ENCODE measurements at regions not wholly inside any gene's neighbourhood (a gene's known extent, or its start where the extent isn't known, plus 50 kb on each side); places are given as distances from the start of the nearest gene placed in this dataset.
"Not testable (repeated sequence)": the region's sequence is repeated elsewhere in the genome, so short reads cannot be mapped to it uniquely, and the experiment has no call there.

DNA sequence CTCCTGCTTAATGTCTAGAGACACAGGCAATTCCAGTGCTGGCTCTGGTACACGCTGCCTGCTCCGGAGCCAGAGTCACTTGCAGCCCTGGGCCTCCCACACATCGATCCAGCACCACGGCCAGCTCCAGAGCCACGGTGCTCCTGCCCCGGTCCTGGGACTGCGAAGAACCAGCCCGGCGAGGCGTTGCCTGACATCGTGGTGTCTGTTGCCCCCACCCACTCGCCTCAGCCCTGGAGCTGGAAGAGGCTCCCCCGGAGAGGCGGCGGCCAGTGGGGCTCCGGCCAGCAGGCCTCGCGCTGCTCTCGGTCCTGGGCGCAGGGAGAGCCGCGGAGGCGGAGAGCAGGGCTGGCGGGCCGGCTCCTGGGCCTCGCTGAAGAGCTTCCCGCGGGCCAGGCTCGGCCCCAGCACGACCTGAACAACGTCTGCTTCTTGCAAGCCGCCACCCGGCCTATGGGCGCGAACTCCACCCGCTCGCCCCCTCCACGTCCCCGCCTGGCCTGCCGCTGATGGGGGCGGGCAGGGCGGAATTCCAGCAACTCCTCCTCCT is 364.8 kb downstream of the CEP170 start:
- no peak for TF ChIP-seq POLR2A (IDR thresholded peaks at IDR 0.05)
- TF ChIP-seq, protein P1, sequence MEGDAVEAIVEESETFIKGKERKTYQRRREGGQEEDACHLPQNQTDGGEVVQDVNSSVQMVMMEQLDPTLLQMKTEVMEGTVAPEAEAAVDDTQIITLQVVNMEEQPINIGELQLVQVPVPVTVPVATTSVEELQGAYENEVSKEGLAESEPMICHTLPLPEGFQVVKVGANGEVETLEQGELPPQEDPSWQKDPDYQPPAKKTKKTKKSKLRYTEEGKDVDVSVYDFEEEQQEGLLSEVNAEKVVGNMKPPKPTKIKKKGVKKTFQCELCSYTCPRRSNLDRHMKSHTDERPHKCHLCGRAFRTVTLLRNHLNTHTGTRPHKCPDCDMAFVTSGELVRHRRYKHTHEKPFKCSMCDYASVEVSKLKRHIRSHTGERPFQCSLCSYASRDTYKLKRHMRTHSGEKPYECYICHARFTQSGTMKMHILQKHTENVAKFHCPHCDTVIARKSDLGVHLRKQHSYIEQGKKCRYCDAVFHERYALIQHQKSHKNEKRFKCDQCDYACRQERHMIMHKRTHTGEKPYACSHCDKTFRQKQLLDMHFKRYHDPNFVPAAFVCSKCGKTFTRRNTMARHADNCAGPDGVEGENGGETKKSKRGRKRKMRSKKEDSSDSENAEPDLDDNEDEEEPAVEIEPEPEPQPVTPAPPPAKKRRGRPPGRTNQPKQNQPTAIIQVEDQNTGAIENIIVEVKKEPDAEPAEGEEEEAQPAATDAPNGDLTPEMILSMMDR (IDR thresholded peaks at IDR 0.05) = no peak
- no peak for DNase-seq (ENCODE audit: low spot score in 2 of 2)
- intact Hi-C loops (cut with DNase I; ENCODE audit: low total_unique reads) = no loop called here
- 6 to 13% methylated on average over 4 to 16 of the region's 42 CpGs for WGBS, 2 donors
- no peak overlapping the region for H3K4me3 ChIP-seq (ENCODE audit: low read depth, poor library complexity, severe bottlenecking)

DNA sequence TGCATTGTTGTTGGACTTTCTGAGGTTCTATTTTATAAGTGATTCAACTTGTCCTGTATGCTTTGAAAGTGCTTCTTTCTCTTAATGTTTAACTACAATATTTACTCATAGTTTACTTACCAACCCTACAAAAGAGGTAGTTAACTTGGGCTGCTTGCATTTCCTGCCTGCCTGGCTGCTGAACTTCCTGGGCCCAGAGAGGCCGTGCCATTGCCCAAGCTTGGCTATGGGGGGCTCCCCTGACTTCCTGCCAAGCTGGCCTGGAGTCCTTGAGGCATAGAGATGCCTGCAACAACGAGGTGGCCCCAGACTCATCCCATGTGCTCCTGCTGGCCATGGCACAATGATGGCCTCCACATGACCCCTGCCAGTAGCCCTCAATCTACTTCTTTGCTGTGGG is 361.6 kb upstream of the PLD5 start:
- 24 to 31% methylated on average over 2 of the region's 2 CpGs for whole genome bisulfite sequencing, 2 donors
- intact Hi-C loops (cut with DNase I; ENCODE audit: low total_unique reads) = no loop called here
- DNase-seq (ENCODE audit: low spot score in 2 of 2) = no peak
- H3K4me3 ChIP-seq (ENCODE audit: low read depth, poor library complexity, severe bottlenecking) = no peak overlapping the region
- TF ChIP-seq, protein P1 (IDR thresholded peaks at IDR 0.05) = no peak
- no peak for TF ChIP-seq POLR2A (IDR thresholded peaks at IDR 0.05)

DNA sequence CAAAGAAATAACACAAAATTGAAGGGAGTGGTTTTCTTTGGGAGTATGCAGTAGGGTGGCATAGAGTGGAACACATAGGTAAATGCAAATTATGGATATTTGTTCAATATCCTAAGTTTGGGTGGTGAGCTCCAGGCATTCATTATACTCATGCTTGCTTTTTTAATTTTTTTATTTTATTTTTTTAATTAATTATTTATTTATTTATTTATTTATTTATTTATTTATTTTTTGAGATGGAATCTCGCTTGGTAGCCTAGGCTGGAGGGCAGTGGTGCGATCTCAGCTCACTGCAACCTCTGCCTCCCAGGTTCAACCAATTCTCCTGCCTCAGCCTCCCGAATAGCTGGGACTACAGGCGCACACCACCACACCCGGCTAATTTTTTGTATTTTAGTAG is 355.5 kb upstream of the PLD5 start:
- 55 to 74% methylated on average over 5 of the region's 5 CpGs for WGBS, 2 donors

DNA sequence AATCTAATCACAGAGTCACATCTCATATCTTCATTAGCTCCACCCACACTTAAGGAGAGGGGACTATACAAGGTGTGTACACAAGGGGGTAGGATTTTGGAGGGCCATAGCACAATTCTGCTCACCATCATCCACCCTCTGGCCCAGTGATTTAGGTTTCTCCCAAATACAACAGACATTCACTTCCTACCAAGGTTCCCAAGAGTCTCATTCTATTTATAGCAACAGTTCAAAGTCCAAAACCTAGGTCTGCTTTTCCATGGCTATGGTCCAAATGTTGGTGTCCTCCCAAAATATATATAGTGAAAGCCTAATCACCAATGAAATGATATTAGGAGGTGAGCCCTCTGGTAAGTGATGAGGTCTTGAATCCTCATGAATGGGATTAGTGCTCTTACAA is 353.2 kb upstream of the PLD5 start:
- DNase-seq (ENCODE audit: low spot score in 2 of 2) = no peak
- no peak for TF ChIP-seq POLR2A (IDR thresholded peaks at IDR 0.05)
- TF ChIP-seq, protein P1 (IDR thresholded peaks at IDR 0.05) = no peak
- no peak overlapping the region for H3K4me3 ChIP-seq (ENCODE audit: low read depth, poor library complexity, severe bottlenecking)
- intact Hi-C loops (cut with DNase I; ENCODE audit: low total_unique reads) = no loop called here

More for the DNA sequence above, 355.5 kb upstream of the PLD5 start:
- H3K4me3 ChIP-seq (ENCODE audit: low read depth, poor library complexity, severe bottlenecking); intact Hi-C loops (cut with DNase I; ENCODE audit: low total_unique reads); DNase-seq (ENCODE audit: low spot score in 2 of 2): not testable (repeated sequence)

DNA sequence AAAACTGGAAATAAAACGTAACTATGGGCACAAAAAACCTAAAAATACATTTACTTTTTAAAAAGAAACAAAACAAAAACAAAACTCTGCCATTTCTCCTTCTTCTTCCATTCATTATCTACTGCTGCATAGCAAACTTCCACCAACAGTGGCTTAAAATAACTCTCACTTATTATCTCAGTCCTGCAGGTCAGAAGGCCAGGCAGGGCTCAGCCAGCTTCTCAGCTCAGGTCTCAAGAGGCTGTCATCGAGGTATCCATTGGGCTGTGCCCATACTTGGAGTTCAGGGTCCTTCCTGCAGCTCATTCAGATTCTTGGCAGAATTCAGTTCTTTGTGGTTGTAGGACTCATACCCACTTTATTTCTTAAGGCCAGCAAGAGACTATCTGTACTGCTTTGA is 352.7 kb upstream of the PLD5 start:
- intact Hi-C loops (cut with DNase I; ENCODE audit: low total_unique reads) = no loop called here
- H3K4me3 ChIP-seq (ENCODE audit: low read depth, poor library complexity, severe bottlenecking) = no peak overlapping the region
- no peak for DNase-seq (ENCODE audit: low spot score in 2 of 2)
- TF ChIP-seq, protein P1 (IDR thresholded peaks at IDR 0.05) = no peak
- no peak for TF ChIP-seq POLR2A (IDR thresholded peaks at IDR 0.05)
- 14 to 51% methylated on average over 2 of the region's 2 CpGs for WGBS, 2 donors

DNA sequence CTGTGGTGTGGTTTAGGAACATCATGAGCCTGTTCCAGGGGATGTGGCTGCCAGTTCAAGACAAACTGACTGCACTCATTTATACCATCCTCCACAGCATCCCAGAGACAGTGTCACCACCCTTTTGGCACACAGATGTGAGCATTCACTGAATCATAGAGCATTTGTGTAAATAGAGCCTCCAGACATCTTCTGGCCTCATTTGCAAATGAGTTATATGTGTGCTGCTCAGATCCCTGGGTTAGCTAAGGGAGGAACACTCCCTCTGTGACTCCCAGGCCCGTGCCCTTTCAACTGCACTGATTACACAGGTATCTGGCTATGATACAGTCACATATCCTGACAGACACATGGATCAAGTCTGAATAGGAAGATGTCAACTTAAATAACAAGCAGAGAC is 351.5 kb upstream of the PLD5 start:
- H3K4me3 ChIP-seq (ENCODE audit: low read depth, poor library complexity, severe bottlenecking) = no peak overlapping the region
- TF ChIP-seq, protein P1 (IDR thresholded peaks at IDR 0.05) = no peak
- no peak for TF ChIP-seq POLR2A (IDR thresholded peaks at IDR 0.05)
- WGBS, 2 donors = 22 to 38% methylated on average over 1 of the region's 1 CpG
- intact Hi-C loops (cut with DNase I; ENCODE audit: low total_unique reads) = no loop called here
- no peak for DNase-seq (ENCODE audit: low spot score in 2 of 2)
